Endothelial cell (in vitro differentiated cells): ENCODE measurements at regions not wholly inside any gene's neighbourhood (a gene's known extent, or its start where the extent isn't known, plus 50 kb on each side); places are given as distances from the start of the nearest gene placed in this dataset.
"Not testable (repeated sequence)": the region's sequence is repeated elsewhere in the genome, so short reads cannot be mapped to it uniquely, and the experiment has no call there.

ENCODE experiments used
- DNase-seq: peaks from one replicate; pipeline ENCODE4 v3.0.0; 2021; ENCODE audit warnings: low spot score
- H3K27ac Mint-ChIP-seq: one replicate; pipeline ENCODE4 v1.8.0; 2021; ENCODE audit warnings: mixed read lengths, inconsistent platforms; ENCODE audit not compliant: unreplicated experiment
- H3K27me3 Mint-ChIP-seq: one replicate; pipeline ENCODE4 v1.8.0; 2021; ENCODE audit warnings: mild to moderate bottlenecking, moderate library complexity, mixed read lengths, inconsistent platforms; ENCODE audit not compliant: unreplicated experiment
- H3K36me3 Mint-ChIP-seq: one replicate; pipeline ENCODE4 v1.8.0; 2021; ENCODE audit warnings: mild to moderate bottlenecking, low read depth, mixed read lengths, inconsistent platforms; ENCODE audit not compliant: unreplicated experiment
- H3K4me1 Mint-ChIP-seq: one replicate; pipeline ENCODE4 v1.8.0; 2021; ENCODE audit warnings: mild to moderate bottlenecking, mixed read lengths, inconsistent platforms; ENCODE audit not compliant: unreplicated experiment
- H3K4me3 Mint-ChIP-seq: one replicate; pipeline ENCODE4 v1.8.0; 2021; ENCODE audit warnings: mild to moderate bottlenecking, mixed read lengths, inconsistent platforms; ENCODE audit not compliant: unreplicated experiment
- H3K9me3 Mint-ChIP-seq: one replicate; pipeline ENCODE4 v1.8.0; 2021; ENCODE audit warnings: mixed read lengths, inconsistent platforms; ENCODE audit not compliant: unreplicated experiment
- TF ChIP-seq, protein P1 (sequence below): fragments of 200-600 bp; sonication (generic); IDR thresholded peaks from one replicate; pipeline ENCODE4 v1.5.0; 2021; ENCODE audit warnings: antibody characterized with exemption; ENCODE audit not compliant: unreplicated experiment

DNA sequence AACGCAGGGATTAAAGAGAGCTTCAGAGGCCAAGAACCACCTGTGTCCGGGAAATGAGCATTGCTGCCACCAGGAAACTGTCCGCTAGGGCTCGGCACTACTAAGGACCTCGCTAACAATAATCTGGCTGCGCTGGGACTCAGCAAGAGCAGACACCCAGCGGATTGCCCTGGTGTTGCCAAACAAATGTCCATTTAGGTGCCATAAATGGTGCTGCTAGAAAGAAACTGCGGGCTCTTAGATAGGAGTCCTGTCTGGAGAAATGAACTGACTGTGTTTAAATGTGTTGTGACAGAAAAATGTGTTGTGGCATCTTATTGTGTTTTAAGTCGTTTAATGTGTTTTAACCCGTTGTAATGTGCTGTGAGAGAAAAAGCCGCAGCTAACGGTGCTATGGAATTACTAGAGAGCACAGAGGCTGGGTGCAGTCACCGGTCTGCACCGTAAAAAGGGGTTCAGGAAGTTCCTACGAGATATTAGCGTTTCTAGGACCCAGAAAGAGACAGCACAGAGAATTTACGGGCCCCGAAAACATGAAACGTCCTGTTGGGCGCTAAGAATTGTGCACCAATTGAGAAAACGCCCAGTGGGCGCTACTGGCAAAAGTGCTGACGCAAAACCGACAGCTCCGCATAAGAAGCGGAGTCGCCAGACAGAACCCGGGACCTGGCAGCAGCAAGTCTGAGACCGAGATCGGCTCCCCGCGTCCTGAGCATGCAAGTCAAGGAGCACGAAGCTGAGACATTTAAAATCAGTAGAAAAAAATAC lies 90.6 kb downstream of the ANXA2R start:
- Mint-ChIP-seq H3K9me3 (no peaks in the 10 kb centered on the region), H3K27me3 (peaks cover 4% of the 10 kb centered on the region), H3K27ac (no peak overlapping the region), H3K4me1 (peaks cover 7% of the 10 kb centered on the region), H3K36me3 (peaks cover 4% of the 10 kb centered on the region), H3K4me3 (no peak overlapping the region)
- DNase-seq: no peak
- TF ChIP-seq, protein P1, sequence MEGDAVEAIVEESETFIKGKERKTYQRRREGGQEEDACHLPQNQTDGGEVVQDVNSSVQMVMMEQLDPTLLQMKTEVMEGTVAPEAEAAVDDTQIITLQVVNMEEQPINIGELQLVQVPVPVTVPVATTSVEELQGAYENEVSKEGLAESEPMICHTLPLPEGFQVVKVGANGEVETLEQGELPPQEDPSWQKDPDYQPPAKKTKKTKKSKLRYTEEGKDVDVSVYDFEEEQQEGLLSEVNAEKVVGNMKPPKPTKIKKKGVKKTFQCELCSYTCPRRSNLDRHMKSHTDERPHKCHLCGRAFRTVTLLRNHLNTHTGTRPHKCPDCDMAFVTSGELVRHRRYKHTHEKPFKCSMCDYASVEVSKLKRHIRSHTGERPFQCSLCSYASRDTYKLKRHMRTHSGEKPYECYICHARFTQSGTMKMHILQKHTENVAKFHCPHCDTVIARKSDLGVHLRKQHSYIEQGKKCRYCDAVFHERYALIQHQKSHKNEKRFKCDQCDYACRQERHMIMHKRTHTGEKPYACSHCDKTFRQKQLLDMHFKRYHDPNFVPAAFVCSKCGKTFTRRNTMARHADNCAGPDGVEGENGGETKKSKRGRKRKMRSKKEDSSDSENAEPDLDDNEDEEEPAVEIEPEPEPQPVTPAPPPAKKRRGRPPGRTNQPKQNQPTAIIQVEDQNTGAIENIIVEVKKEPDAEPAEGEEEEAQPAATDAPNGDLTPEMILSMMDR: no peak

DNA sequence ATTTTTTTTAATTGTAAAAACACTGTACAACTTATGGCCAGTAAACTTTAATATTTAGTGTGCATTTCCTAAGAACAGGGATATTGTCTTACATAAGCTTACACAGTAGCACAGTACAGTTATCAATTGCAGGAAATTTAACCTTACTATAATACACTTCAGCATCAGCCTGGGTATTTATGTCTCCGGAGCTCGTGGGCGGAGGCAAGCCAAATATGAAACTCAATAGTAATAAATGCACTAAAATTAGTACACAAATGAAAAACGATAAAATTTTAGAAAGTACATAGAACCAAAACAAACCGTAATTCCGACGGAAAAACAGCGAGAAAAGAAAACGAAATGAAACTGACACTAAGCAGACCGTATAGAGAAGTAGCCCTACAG lies 91.2 kb downstream of the ANXA2R start:
- no peak overlapping the region for H3K4me3 Mint-ChIP-seq
- H3K36me3 Mint-ChIP-seq: peaks cover 4% of the 10 kb centered on the region
- DNase-seq: no peak
- TF ChIP-seq, protein P1: no peak
- H3K27me3 Mint-ChIP-seq: peaks cover 3% of the 10 kb centered on the region
- H3K4me1 Mint-ChIP-seq: peaks cover 13% of the 10 kb centered on the region
- H3K9me3 Mint-ChIP-seq: no peaks in the 10 kb centered on the region
- H3K27ac Mint-ChIP-seq: no peak overlapping the region

DNA sequence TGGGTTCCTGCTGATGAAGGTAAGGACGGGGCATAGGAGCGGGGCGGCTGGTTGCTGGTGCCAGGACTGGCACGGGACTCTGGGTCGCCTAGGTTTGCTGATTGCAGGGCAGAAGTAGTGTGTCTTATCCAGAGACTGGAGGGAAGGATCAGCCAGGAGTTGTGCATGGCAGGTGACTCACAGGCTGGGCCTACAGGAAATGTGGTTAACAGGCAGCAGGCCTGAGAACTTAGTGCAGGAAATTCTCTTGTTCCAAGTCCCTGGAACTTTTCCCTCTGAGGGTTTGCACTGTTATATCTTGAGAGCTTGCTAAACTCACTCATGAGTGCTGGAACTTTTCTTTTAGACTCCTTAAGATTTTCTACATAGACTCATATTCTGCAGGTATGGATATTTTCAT lies 95.1 kb downstream of the ANXA2R start:
- no peak overlapping the region for H3K4me3 Mint-ChIP-seq
- peak; percentile 39 for DNase-seq
- H3K36me3 Mint-ChIP-seq: peaks cover 4% of the 10 kb centered on the region
- H3K4me1 Mint-ChIP-seq: peaks cover 19% of the 10 kb centered on the region
- H3K27ac Mint-ChIP-seq: peak overlapping the region; percentile 59
- peaks cover 8% of the 10 kb centered on the region for H3K27me3 Mint-ChIP-seq
- H3K9me3 Mint-ChIP-seq: no peaks in the 10 kb centered on the region
- TF ChIP-seq, protein P1: no peak

DNA sequence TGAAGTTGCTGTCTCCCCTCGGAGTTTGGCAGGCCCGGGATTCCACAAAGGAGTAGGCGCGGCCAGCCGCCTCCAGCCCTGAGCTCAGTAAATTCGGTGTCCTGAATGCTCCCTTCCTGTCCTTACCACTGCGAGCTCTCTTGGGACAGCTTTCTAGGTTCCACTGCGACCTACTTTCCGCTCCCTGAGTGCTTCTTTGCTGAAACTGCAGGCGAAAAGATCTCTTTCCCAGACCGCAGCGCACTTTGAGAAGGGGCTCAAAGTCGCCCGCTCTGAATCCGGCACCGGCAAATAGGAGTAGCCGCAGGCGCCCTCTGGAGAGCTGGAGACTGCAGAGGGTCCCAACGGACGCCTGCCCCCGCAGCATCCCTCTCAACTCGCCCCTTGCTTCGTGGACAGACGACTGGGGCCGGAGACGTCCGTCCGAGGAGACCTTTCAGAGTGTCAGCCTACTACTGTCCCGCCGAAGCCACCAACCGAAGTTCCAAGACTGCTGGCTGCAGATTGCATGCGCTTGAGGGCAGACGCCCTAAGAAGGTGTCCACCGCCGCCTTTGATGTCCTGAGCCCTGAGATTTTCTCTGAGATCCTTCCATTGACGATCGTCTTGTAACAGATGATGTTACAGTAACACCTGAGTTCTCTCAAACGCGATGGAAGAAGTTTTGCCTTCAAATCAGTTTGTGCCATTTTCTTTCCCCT lies 96.0 kb downstream of the ANXA2R start:
- TF ChIP-seq, protein P1: no peak
- H3K27me3 Mint-ChIP-seq: peaks cover 8% of the 10 kb centered on the region
- no peak overlapping the region for H3K4me3 Mint-ChIP-seq
- H3K9me3 Mint-ChIP-seq: no peaks in the 10 kb centered on the region
- peak; percentile 20 for DNase-seq
- H3K36me3 Mint-ChIP-seq: peaks cover 2% of the 10 kb centered on the region
- H3K4me1 Mint-ChIP-seq: peaks cover 19% of the 10 kb centered on the region
- H3K27ac Mint-ChIP-seq: no peak overlapping the region

DNA sequence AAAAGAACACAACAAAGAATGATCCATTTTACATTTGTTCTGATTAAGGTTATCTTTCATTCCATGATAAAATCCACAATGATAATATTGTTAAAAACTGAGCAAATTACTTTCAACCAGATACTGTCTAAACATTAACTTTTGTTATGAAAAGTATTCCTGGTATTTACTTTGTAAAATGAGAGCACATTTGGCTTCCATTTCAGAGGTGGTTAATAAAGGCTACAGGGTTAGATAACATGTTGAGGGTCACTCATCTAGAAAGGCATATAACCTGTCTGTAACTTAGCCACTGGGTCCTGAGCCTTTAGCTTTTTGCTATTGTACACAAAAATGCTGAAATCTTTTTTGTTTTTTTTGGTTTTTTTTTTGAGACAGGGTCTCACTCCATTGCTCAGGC lies 99.3 kb downstream of the ANXA2R start:
- DNase-seq: no peak
- peaks cover 19% of the 10 kb centered on the region for H3K4me1 Mint-ChIP-seq

DNA sequence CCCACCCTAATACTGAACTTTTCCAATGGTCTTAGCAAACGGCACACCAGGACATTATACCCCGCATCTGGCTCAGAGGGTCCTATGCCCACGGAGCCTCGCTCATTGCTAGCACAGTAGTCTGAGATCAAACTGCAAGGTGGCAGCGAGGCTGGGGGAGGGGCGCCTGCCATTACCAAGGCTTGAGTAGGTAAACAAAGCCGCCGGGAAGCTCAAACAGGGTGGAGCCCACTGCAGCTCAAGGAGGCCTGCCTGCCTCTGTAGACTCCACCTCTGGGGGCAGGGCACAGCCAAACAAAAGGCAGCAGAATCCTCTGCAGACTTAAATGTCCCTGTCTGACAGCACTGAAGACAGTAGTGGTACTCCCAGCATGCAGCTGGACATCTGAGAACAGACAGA lies 108.1 kb downstream of the ANXA2R start:
- H3K9me3 Mint-ChIP-seq, H3K27me3 Mint-ChIP-seq, H3K27ac Mint-ChIP-seq, H3K4me3 Mint-ChIP-seq, H3K4me1 Mint-ChIP-seq, H3K36me3 Mint-ChIP-seq, DNase-seq: not testable (repeated sequence)

More for the DNA sequence above, 99.3 kb downstream of the ANXA2R start:
- no peak overlapping the region for H3K27ac Mint-ChIP-seq
- peaks cover 6% of the 10 kb centered on the region for H3K27me3 Mint-ChIP-seq
- no peaks in the 10 kb centered on the region for H3K9me3 Mint-ChIP-seq
- H3K36me3 Mint-ChIP-seq: no peaks in the 10 kb centered on the region
- no peak overlapping the region for H3K4me3 Mint-ChIP-seq
- TF ChIP-seq, protein P1: no peak

DNA sequence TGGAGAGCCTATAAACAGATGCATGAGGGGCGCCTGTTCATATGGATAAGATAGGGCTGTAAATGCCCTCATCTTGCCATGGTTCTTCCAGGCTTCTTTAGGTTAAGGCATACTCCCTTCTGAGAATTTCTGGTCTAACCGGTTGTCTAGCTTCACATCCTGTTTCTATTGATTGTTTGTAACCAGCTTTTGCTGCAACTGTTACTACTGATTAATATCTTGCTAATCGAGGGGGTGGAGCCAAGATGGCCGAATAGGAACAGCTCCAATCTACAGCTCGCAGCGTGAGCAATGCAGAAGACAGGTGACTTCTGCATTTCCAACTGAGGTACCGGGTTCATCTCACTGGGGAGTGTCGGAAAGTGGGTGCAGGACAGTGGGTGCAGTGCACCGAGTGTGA lies 108.7 kb downstream of the ANXA2R start:
- H3K36me3 Mint-ChIP-seq, H3K4me1 Mint-ChIP-seq, H3K9me3 Mint-ChIP-seq, H3K27ac Mint-ChIP-seq, DNase-seq, H3K27me3 Mint-ChIP-seq: not testable (repeated sequence)
- peak overlapping the region; percentile 67 for H3K4me3 Mint-ChIP-seq
